Astrocyte of the cerebellum (primary cell): ENCODE measurements at regions not wholly inside any gene's neighbourhood (a gene's known extent, or its start where the extent isn't known, plus 50 kb on each side); places are given as distances from the start of the nearest gene placed in this dataset.

ENCODE experiments used
- DNase-seq: peaks from one replicate; pipeline ENCODE4 v3.0.0-alpha.2; 2011; ENCODE audit warnings: low read depth
- H3K4me3 ChIP-seq: 2 replicates; pipeline ENCODE4 v1.5.1; 2011; ENCODE audit warnings: mild to moderate bottlenecking, low read depth, low read length, moderate library complexity
- in situ Hi-C: cut with HindIII; loops from 2 replicates; pipeline ENCODE4 v1.10.0; 2017; ENCODE audit warnings: low sequenced_read_pairs
- TF ChIP-seq, protein P1 (sequence below): IDR thresholded peaks from 2 replicates; pipeline ENCODE4 v1.5.1; 2012; ENCODE audit warnings: low read length, low read depth, moderate library complexity, mild to moderate bottlenecking; ENCODE audit errors: missing control alignments

DNA sequence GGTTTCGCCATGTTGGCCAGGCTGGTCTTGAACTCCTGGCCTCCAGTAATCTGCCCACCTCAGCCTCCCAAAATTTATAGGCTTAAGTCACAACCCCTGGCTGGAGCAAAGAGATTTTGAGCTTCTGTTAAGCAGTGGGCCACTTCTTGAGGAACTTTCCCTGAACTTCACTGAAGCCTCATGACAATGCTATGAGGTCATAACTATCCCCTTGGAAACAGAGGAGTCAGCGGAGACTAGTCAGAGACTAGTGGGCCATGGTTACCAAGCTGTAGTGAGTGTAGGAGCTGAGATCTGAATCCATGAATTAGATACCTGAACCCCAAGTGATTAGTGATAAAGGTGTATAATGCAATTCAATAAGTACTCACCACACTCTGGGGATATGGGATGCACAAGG lies 145.1 kb upstream of the MSX1 start:
- H3K4me3 ChIP-seq = no peak overlapping the region
- DNase-seq = no peak
- in situ Hi-C loops = no loop called here
- TF ChIP-seq, protein P1, sequence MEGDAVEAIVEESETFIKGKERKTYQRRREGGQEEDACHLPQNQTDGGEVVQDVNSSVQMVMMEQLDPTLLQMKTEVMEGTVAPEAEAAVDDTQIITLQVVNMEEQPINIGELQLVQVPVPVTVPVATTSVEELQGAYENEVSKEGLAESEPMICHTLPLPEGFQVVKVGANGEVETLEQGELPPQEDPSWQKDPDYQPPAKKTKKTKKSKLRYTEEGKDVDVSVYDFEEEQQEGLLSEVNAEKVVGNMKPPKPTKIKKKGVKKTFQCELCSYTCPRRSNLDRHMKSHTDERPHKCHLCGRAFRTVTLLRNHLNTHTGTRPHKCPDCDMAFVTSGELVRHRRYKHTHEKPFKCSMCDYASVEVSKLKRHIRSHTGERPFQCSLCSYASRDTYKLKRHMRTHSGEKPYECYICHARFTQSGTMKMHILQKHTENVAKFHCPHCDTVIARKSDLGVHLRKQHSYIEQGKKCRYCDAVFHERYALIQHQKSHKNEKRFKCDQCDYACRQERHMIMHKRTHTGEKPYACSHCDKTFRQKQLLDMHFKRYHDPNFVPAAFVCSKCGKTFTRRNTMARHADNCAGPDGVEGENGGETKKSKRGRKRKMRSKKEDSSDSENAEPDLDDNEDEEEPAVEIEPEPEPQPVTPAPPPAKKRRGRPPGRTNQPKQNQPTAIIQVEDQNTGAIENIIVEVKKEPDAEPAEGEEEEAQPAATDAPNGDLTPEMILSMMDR = no peak

DNA sequence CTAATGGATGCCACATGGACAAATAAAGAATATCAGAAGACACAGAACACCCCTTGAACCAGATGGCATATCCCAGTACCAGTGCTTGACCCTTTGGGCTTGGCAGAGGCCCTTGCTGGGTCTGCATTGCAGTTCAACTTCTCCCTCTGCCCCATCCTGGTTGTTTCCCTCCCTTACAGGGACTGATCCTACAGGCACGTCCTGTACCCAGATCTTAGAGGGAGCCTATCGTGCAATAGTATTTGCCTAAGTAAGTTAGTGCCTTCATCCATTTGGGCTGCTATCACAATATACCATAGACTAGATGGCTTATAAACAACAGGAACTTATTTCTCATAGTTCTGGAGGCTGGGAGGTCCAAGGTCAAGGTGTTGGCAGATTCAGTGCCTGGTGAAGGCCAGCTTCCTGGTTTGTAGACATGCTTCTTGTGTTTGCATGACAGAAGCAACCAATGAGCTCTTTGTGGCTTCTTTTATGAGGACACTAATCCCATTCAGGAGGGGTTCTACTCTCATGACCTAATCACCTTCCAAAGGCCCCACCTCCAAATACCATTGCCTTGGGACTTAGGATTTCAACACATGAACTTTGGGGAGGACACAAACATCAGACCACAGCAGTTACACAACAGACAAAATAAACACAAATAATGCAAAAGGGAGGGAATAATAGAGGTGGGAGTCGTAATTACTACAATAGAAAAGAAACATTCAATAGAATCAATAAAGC lies 146.5 kb upstream of the MSX1 start:
- no peak for DNase-seq
- TF ChIP-seq, protein P1 = no peak
- in situ Hi-C loops = no loop called here
- no peak overlapping the region for H3K4me3 ChIP-seq

DNA sequence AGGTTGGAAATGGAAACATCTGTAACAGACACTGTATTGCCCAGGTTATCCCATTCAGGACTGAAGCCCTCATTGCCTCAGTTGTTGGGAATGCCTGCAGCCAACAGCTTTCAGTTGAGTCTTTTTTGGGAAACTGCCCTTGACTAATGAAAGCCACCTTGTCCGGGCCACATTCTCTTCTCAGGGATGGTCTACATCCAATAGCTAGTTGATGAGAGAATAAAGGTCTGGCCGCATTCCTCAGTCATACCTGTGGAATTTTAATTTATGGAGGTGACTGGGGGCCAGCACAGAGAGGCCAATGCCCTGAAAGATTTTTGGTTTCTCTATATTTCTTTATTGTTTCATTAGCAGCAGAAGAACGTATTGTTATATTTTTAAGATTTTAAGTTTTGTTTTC lies 147.6 kb upstream of the MSX1 start:
- TF ChIP-seq, protein P1 = no peak
- no peak for DNase-seq
- H3K4me3 ChIP-seq = no peak overlapping the region
- in situ Hi-C loops = no loop called here

DNA sequence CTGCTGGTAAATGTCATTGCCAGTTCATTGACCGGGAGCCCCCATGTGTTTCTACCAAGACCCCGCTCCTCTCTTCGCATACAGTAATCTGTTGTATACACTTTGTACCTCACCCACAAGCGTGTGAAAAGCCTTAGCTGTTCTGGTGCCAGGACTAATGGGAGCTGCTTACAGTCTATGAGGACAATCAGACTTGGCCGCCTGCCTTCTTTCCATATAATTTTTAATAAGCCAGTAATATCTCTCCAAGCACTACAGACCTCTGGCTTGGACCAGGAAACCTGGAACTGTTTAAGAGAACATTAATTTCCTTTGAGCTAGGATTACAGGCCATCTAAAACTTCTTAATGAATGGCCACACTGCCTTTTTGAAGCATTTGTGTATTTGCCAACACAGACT lies 149.7 kb upstream of the MSX1 start:
- DNase-seq = no peak
- no peak overlapping the region for H3K4me3 ChIP-seq
- TF ChIP-seq, protein P1 = no peak
- in situ Hi-C loops = no loop called here

DNA sequence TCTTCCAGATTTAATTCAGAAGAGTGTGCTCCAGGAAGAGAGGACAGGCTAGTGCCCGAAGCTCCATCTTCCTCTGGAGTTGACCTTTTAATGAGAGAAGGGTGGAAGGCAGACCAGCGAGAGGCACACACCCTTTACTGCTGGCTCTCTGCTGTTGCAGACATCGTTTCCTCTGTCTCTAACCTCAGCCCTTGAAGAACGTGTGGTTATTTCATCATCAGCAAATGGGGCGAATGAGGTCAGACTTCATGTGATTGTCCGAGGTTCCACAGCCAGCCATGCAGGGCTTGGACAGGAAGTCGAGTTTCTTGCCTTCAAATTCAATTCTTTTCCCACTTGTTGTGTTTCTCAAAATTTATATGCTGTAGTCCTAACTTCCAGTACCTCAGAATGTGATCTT lies 155.2 kb upstream of the MSX1 start:
- H3K4me3 ChIP-seq = no peak overlapping the region
- in situ Hi-C loops = no loop called here
- TF ChIP-seq, protein P1 = no peak
- DNase-seq = no peak

DNA sequence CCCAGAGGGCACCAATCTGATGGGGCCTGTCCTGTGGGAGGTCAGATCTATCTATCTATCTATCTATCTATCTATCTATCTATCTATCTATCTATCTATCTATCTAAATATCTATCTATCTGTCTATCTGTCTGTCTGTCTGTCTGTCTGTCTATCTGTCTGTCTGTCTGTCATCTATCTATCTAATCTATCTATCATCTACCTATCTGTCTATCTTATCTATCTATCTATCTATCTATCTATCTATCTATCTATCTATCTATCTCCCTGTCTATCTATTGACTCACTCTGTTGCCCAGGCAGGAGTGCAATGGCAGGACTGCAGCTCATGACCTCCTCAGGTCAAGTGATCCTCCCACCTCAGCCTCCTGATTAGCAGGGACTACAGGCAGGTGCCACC lies 155.7 kb upstream of the STX18 start:
- H3K4me3 ChIP-seq = no peak overlapping the region
- no peak for DNase-seq
- in situ Hi-C loops = no loop called here
- TF ChIP-seq, protein P1 = no peak
